Ammon's horn (tissue), 1 donor: ENCODE measurements at regions not wholly inside any gene's neighbourhood (a gene's known extent, or its start where the extent isn't known, plus 50 kb on each side); places are given as distances from the start of the nearest gene placed in this dataset.
"Not testable (repeated sequence)": the region's sequence is repeated elsewhere in the genome, so short reads cannot be mapped to it uniquely, and the experiment has no call there.

ENCODE experiments used
- DNase-seq: peaks from one replicate; pipeline ENCODE4 v3.0.0-alpha.2; 2016; ENCODE audit warnings: low spot score

GRCh38 chr5:17978954-17979353 lies 344.7 kb downstream of the TAF11L14 start:
- no peak for DNase-seq

GRCh38 chr5:17982626-17983025 lies 348.4 kb downstream of the TAF11L14 start:
- not testable (repeated sequence) for DNase-seq

- no peak for DNase-seq
Observed at GRCh38 chr5:17989036-17989435, 354.8 kb downstream of the TAF11L14 start.

- DNase-seq: peak; percentile 22
Observed at GRCh38 chr5:17989567-17990563, 355.6 kb downstream of the TAF11L14 start.

GRCh38 chr5:17991775-17992174 lies 357.5 kb downstream of the TAF11L14 start:
- DNase-seq: peak; percentile 26

- no peak for DNase-seq
Observed at GRCh38 chr5:17992291-17992690, 358.0 kb downstream of the TAF11L14 start.

GRCh38 chr5:17995997-17996396 lies 361.7 kb downstream of the TAF11L14 start:
- DNase-seq: no peak

- DNase-seq: no peak
Observed at GRCh38 chr5:17999858-18000257, 365.6 kb downstream of the TAF11L14 start.

GRCh38 chr5:18000744-18001143 lies 366.5 kb downstream of the TAF11L14 start:
- DNase-seq: no peak

- DNase-seq: no peak
Observed at GRCh38 chr5:18003312-18003711, 369.1 kb downstream of the TAF11L14 start.

- DNase-seq: no peak
Observed at GRCh38 chr5:18003784-18004183, 369.5 kb downstream of the TAF11L14 start.

- DNase-seq: not testable (repeated sequence)
Observed at GRCh38 chr5:18006235-18006634, 372.0 kb downstream of the TAF11L14 start.

- no peak for DNase-seq
Observed at GRCh38 chr5:18008940-18009339, 374.7 kb downstream of the TAF11L14 start.

GRCh38 chr5:18010053-18010452 lies 375.8 kb downstream of the TAF11L14 start:
- DNase-seq: no peak

GRCh38 chr5:18018472-18018871 lies 384.2 kb downstream of the TAF11L14 start:
- no peak for DNase-seq

- DNase-seq: no peak
Observed at GRCh38 chr5:18023275-18023674, 389.0 kb downstream of the TAF11L14 start.

GRCh38 chr5:18023986-18024385 lies 389.7 kb downstream of the TAF11L14 start:
- DNase-seq: no peak

- DNase-seq: no peak
Observed at GRCh38 chr5:18024542-18024941, 390.3 kb downstream of the TAF11L14 start.

GRCh38 chr5:18027241-18027867 lies 393.1 kb downstream of the TAF11L14 start:
- no peak for DNase-seq

GRCh38 chr5:18028036-18028435 lies 393.8 kb downstream of the TAF11L14 start:
- no peak for DNase-seq

GRCh38 chr5:18032744-18033143 lies 398.5 kb downstream of the TAF11L14 start:
- no peak for DNase-seq

GRCh38 chr5:18036531-18036930 lies 402.3 kb downstream of the TAF11L14 start:
- DNase-seq: no peak

GRCh38 chr5:18037718-18038117 lies 403.5 kb downstream of the TAF11L14 start:
- no peak for DNase-seq
